Esophagus squamous epithelium (tissue), 5 donors: ENCODE measurements at regions not wholly inside any gene's neighbourhood (a gene's known extent, or its start where the extent isn't known, plus 50 kb on each side); places are given as distances from the start of the nearest gene placed in this dataset.

Experiments used
- DNase-seq: peaks from one replicate; lab custom pipeline; 2025; lab: John Stamatoyannopoulos, UW
- H3K27ac ChIP-seq, 4 donors: fragments of 200-600 bp; sonication (generic); one replicate each; pipeline ENCODE4 v1.5.1; 2016 to 2019; ENCODE audit warnings: mild to moderate bottlenecking in 1 of 4
- H3K27me3 ChIP-seq, 4 donors: fragments of 200-600 bp; sonication (generic); 1 replicate in 3 of 4; 2 replicates in 1 of 4; pipeline versions ENCODE4 v1.5.1 to v1.6.0; 2017 to 2021; ENCODE audit warnings: antibody characterized with exemption in 1 of 4
- H3K36me3 ChIP-seq, 3 donors: fragments of 200-600 bp; sonication (generic); one replicate each; pipeline ENCODE4 v1.5.1; 2016 to 2019
- H3K4me1 ChIP-seq, 3 donors: fragments of 200-600 bp; sonication (generic); one replicate each; pipeline ENCODE4 v1.5.1; 2017 to 2019
- H3K4me3 ChIP-seq, 4 donors: fragments of 200-600 bp; sonication (generic); 1 replicate in 3 of 4; 2 replicates in 1 of 4; pipeline ENCODE4 v1.5.1; 2016 to 2019; ENCODE audit warnings: mild to moderate bottlenecking in 2 of 4, moderate library complexity in 1 of 4
- H3K9me3 ChIP-seq, 3 donors: fragments of 200-600 bp; sonication (generic); one replicate each; pipeline ENCODE4 v1.5.1; 2016 to 2019
- POLR2A ChIP-seq, 4 donors: fragments of 450-650 bp; IDR thresholded peaks; one replicate each; pipeline ENCODE4 v1.6.1; 2017; ENCODE audit warnings: antibody characterized with exemption in 4 of 4, mild to moderate bottlenecking in 4 of 4, moderate library complexity in 3 of 4
- WGBS, 2 donors: methylation state at CpG; one replicate each; pipeline ENCODE4 v1.1.5; 2018; 5-methylcytosine and 5-hydroxymethylcytosine counted together
- intact Hi-C: fragments of 100-400 bp; cut with DNase I; formaldehyde crosslinking; loops from one replicate; pipeline ENCODE4 v1.15.0; 2022
- TF ChIP-seq, protein P1 (sequence below), 6 experiments: fragments of 450-650 bp in 4 of 6; fragments of 200-600 bp in 2 of 6; sonication (generic) in 2 of 6; IDR thresholded peaks; one replicate each; pipeline ENCODE4 v1.5.1; 2016 to 2019; ENCODE audit warnings: antibody characterized with exemption in 6 of 6, mild to moderate bottlenecking in 4 of 6, moderate library complexity in 4 of 6
- donor health status: DM: yes; HTN: yes; CAD: no.

DNA sequence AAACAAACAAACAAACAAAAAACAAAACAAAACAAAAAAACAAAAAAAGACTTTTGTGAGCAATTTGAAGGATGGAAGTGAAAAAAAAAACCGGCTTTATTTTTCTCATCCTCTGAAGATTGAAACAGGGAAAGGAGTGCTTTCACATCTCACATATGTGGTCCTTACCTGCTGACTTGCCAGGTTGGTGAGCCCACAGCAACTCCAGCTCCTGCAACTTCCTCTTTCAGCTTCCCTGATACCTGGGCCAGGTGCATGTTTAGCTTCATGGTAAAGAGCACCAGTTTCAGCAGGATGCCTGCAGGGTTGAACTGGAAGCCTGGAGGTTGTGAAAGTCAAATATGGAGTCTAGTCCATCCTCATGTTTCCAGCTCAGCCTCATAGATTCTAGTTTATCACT, 221.2 kb upstream of the OTX2 start:
- intact Hi-C loops, result no loop called here
- no peak overlapping the region for H3K27ac ChIP-seq
- no peaks in the 10 kb centered on the region for H3K36me3 ChIP-seq
- 87 to 100% methylated on average over 1 of the region's 1 CpG for WGBS, 2 donors
- no peaks in the 10 kb centered on the region for H3K27me3 ChIP-seq
- no peak for DNase-seq
- peaks cover 0 to 9% (median 0%) of the 10 kb centered on the region in 3 donors for H3K9me3 ChIP-seq
- TF ChIP-seq, protein P1, sequence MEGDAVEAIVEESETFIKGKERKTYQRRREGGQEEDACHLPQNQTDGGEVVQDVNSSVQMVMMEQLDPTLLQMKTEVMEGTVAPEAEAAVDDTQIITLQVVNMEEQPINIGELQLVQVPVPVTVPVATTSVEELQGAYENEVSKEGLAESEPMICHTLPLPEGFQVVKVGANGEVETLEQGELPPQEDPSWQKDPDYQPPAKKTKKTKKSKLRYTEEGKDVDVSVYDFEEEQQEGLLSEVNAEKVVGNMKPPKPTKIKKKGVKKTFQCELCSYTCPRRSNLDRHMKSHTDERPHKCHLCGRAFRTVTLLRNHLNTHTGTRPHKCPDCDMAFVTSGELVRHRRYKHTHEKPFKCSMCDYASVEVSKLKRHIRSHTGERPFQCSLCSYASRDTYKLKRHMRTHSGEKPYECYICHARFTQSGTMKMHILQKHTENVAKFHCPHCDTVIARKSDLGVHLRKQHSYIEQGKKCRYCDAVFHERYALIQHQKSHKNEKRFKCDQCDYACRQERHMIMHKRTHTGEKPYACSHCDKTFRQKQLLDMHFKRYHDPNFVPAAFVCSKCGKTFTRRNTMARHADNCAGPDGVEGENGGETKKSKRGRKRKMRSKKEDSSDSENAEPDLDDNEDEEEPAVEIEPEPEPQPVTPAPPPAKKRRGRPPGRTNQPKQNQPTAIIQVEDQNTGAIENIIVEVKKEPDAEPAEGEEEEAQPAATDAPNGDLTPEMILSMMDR (IDR thresholded peaks at IDR 0.05), result no peak
- TF ChIP-seq POLR2A (IDR thresholded peaks at IDR 0.05), result no peak
- H3K4me3 ChIP-seq, result no peak overlapping the region
- H3K4me1 ChIP-seq, result no peaks in the 10 kb centered on the region

DNA sequence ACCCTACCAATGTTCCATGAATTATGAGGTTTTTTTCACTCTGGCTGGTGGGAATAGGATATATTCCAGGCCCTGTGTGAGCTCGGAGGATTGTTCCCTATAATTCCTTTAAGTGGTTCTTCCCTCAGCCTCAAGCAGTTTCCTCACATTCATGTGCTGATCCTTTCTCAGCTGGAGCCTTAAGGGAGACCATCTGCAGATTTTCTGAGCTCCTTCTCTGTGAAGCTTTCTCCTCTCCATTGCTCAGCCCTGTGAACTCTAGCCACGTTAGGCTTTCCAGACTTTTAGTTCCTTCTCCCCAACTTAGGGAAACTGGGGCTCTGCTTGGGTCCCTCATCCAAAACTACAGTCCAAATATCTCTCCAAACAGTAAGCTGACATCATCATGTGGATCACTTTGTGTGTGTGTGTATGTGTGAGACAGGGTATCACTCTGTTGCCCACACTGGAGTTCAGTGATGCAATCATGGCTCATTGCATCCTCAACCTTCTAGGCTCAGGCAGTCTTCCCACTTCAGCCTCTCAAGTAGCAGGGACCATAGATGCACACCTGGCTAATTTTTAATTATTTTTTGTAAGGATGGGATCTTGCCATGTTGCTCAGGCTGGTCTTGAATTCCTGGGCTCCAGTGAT, 219.5 kb upstream of the OTX2 start:
- no peaks in the 10 kb centered on the region for H3K4me1 ChIP-seq
- intact Hi-C loops, result no loop called here
- DNase-seq, result no peak

DNA sequence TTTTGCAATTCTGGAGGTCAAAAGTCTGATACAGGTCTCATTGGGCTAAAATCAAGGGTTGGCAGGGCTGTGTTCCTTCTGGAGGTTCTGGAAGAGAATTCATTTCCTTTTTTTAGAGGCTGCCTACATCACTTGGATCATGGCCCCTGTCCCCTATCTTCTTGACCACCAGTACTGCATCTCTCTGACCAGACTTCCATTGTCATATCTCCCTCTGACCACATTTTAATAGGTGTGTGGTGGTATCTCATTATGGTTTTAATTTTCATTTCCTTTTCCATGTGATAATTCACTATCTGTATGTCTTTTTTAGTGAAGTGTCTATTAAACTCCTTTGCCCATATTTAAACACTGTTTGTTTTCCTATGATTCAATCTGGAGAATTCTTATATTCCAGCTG, 215.2 kb upstream of the OTX2 start:
- H3K4me3 ChIP-seq, result no peak overlapping the region
- no peaks in the 10 kb centered on the region for H3K27me3 ChIP-seq
- H3K4me1 ChIP-seq, result no peaks in the 10 kb centered on the region
- no peak overlapping the region for H3K27ac ChIP-seq
- TF ChIP-seq POLR2A (IDR thresholded peaks at IDR 0.05), result no peak
- TF ChIP-seq, protein P1 (IDR thresholded peaks at IDR 0.05), result no peak
- no peaks in the 10 kb centered on the region for H3K36me3 ChIP-seq
- intact Hi-C loops, result no loop called here
- no peaks in the 10 kb centered on the region for H3K9me3 ChIP-seq
- no peak for DNase-seq

More for the DNA sequence above, 219.5 kb upstream of the OTX2 start:
- no peaks in the 10 kb centered on the region for H3K36me3 ChIP-seq
- peaks cover 0 to 9% (median 0%) of the 10 kb centered on the region in 3 donors for H3K9me3 ChIP-seq
- TF ChIP-seq POLR2A (IDR thresholded peaks at IDR 0.05), result no peak
- TF ChIP-seq, protein P1 (IDR thresholded peaks at IDR 0.05), result no peak
- no peaks in the 10 kb centered on the region for H3K27me3 ChIP-seq
- WGBS, 2 donors, result 20 to 33% methylated on average over 2 of the region's 2 CpGs
- H3K4me3 ChIP-seq, result no peak overlapping the region
- no peak overlapping the region for H3K27ac ChIP-seq

DNA sequence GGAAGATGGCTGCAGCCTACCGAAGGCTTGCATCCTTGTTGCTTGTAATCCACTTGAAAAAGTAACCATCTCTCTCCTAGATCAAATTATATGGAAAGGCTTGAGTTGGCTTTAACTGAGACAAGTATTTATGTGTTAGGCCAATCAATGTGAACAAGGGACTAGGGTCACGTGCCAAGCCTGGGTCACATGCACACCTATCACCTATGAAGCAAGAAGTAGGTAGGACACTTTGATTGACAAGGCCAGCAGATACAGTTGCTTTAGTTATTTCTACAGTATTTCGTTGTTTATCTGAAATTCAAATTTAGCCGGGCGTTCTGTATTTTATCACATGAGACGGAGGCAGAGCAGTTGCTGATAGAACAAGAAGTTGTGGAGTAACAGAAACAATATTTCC, 212.3 kb upstream of the OTX2 start:
- Histone ChIP-seq H3K4me3 (no peak overlapping the region), H3K9me3 (no peaks in the 10 kb centered on the region), H3K27me3 (no peaks in the 10 kb centered on the region), H3K4me1 (no peaks in the 10 kb centered on the region), H3K27ac (no peak overlapping the region), H3K36me3 (no peaks in the 10 kb centered on the region)
- TF ChIP-seq POLR2A (IDR thresholded peaks at IDR 0.05), result no peak
- TF ChIP-seq, protein P1 (IDR thresholded peaks at IDR 0.05), result no peak
- intact Hi-C loops, result no loop called here
- 76 to 84% methylated on average over 6 of the region's 6 CpGs for WGBS, 2 donors
- DNase-seq, result no peak

DNA sequence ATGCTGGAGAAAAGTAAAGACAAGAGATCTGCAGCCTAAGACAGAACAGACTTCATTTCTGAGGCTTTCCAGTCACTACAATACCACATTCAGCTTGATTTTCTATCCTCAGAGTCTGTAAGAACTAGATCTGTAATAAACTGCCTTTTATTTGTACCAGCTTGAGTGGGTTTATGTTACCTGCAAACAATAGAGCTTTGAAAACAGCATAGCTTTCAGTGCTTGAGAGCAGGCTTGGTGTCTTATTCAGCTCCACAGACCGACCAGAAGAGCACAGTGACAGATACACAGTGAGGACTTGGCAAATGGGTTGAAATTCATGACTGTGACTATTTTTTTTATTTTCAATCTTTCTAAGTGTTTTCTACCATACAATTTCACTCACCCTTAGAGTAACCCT, 207.8 kb upstream of the OTX2 start:
- TF ChIP-seq POLR2A (IDR thresholded peaks at IDR 0.05), result no peak
- TF ChIP-seq, protein P1 (IDR thresholded peaks at IDR 0.05), result no peak
- Histone ChIP-seq H3K27ac (no peak overlapping the region), H3K36me3 (no peaks in the 10 kb centered on the region), H3K4me1 (no peaks in the 10 kb centered on the region), H3K9me3 (no peaks in the 10 kb centered on the region), H3K27me3 (no peaks in the 10 kb centered on the region), H3K4me3 (no peak overlapping the region)
- DNase-seq, result no peak
- 32 to 36% methylated on average over 1 of the region's 1 CpG for WGBS, 2 donors
- intact Hi-C loops, result no loop called here
